Hepatocyte (in vitro differentiated cells): ENCODE measurements at regions not wholly inside any gene's neighbourhood (a gene's known extent, or its start where the extent isn't known, plus 50 kb on each side); places are given as distances from the start of the nearest gene placed in this dataset.

Experiments used
- EZH2 ChIP-seq: fragments of 200-600 bp; sonication (generic); IDR thresholded peaks from 2 replicates; pipeline ENCODE4 v1.6.1; 2016; ENCODE audit warnings: antibody characterized with exemption, mild to moderate bottlenecking, borderline replicate concordance
- EZH2phosphoT487 ChIP-seq: fragments of 200-600 bp; sonication (generic); IDR thresholded peaks from one replicate; pipeline ENCODE4 v1.6.1; 2018; ENCODE audit warnings: antibody characterized with exemption, mild to moderate bottlenecking, low read depth, moderate library complexity; ENCODE audit not compliant: unreplicated experiment, severe bottlenecking
- TF ChIP-seq, protein P1 (sequence below): fragments of 200-600 bp; sonication (generic); IDR thresholded peaks from 2 replicates; pipeline ENCODE4 v1.5.1; 2016; ENCODE audit warnings: antibody characterized with exemption, mild to moderate bottlenecking; ENCODE audit not compliant: poor library complexity

DNA sequence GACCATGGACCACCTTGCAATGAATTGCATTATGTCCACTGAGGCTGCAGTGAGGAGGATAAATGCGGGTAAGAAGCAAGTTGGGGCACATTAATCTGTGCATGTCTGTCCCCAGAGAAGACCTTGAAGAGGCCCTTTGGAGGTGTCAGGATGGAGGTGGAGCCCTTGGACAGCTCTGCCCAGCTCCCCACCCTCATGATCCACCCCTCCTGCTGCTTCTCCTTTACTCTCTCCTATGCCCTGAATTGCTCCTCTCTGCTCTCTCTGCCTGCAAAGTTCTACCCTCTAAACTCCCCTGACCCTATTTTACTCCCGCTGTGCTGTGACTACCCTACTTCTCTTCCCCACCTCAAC is 292.4 kb upstream of the USP24 start:
- TF ChIP-seq EZH2 (no peak), EZH2phosphoT487 (no peak)
- TF ChIP-seq, protein P1, sequence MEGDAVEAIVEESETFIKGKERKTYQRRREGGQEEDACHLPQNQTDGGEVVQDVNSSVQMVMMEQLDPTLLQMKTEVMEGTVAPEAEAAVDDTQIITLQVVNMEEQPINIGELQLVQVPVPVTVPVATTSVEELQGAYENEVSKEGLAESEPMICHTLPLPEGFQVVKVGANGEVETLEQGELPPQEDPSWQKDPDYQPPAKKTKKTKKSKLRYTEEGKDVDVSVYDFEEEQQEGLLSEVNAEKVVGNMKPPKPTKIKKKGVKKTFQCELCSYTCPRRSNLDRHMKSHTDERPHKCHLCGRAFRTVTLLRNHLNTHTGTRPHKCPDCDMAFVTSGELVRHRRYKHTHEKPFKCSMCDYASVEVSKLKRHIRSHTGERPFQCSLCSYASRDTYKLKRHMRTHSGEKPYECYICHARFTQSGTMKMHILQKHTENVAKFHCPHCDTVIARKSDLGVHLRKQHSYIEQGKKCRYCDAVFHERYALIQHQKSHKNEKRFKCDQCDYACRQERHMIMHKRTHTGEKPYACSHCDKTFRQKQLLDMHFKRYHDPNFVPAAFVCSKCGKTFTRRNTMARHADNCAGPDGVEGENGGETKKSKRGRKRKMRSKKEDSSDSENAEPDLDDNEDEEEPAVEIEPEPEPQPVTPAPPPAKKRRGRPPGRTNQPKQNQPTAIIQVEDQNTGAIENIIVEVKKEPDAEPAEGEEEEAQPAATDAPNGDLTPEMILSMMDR = no peak
